H1 (cell line): ENCODE measurements at regions not wholly inside any gene's neighbourhood (a gene's known extent, or its start where the extent isn't known, plus 50 kb on each side); places are given as distances from the start of the nearest gene placed in this dataset.

ENCODE experiments used
- CTCF ChIA-PET: fragments of 300-600 bp; sonication (Branson Sonifier 250); formaldehyde crosslinking; loops from one replicate; lab custom pipeline; 2021; ENCODE audit not compliant: partially characterized antibody; lab: Charles Lee
- POLR2A ChIA-PET: fragments of 300-600 bp; sonication (Branson Sonifier 250); formaldehyde crosslinking; loops from one replicate; lab custom pipeline; 2021; ENCODE audit warnings: inconsistent platforms; ENCODE audit not compliant: partially characterized antibody; lab: Charles Lee
- DNase-seq, 2 experiments: peaks; one replicate each; pipeline versions ENCODE4 v3.0.0 to v3.0.0-alpha.2; 2010 to 2022; ENCODE audit warnings: low spot score in 2 of 2, low read depth in 1 of 2, mixed read lengths in 1 of 2
- FAIRE-seq: peaks from 2 replicates; lab custom pipeline; 2011; peaks lifted over from hg19 to GRCh38; lab: Jason Lieb, UNC
- H2AFZ ChIP-seq: 2 replicates; pipeline ENCODE4 v1.8.1; 2012; ENCODE audit warnings: low read length, inconsistent platforms
- H2AK5ac ChIP-seq: 2 replicates; pipeline ENCODE4 v1.6.1; 2013; ENCODE audit warnings: low read depth, low read length
- H2BK120ac ChIP-seq: replicated peaks from 2 replicates; pipeline ENCODE3; 2013; ENCODE audit warnings: low read depth, low read length, inconsistent platforms
- H2BK12ac ChIP-seq: 2 replicates; pipeline ENCODE4 v1.6.1; 2013; ENCODE audit warnings: low read depth, low read length
- H2BK15ac ChIP-seq: 2 replicates; pipeline ENCODE4 v1.6.1; 2013; ENCODE audit warnings: low read length
- H2BK20ac ChIP-seq: 2 replicates; pipeline ENCODE4 v1.6.1; 2013; ENCODE audit warnings: low read length
- H2BK5ac ChIP-seq: 2 replicates; pipeline ENCODE4 v1.6.1; 2013; ENCODE audit warnings: low read depth, low read length
- H3K14ac ChIP-seq: 2 replicates; pipeline ENCODE4 v1.6.1; 2013; ENCODE audit warnings: inconsistent platforms; ENCODE audit not compliant: insufficient read length
- H3K18ac ChIP-seq: 2 replicates; pipeline ENCODE4 v1.6.1; 2013; ENCODE audit warnings: low read length; ENCODE audit errors: extremely low read depth
- H3K23ac ChIP-seq: 2 replicates; pipeline ENCODE4 v1.6.1; 2013; ENCODE audit warnings: inconsistent platforms; ENCODE audit not compliant: insufficient read length
- H3K23me2 ChIP-seq: 2 replicates; pipeline ENCODE4 v1.6.1; 2013; ENCODE audit warnings: low read depth, low read length
- H3K27ac ChIP-seq: 2 replicates; pipeline ENCODE4 v1.6.1; 2011; ENCODE audit warnings: low read depth, low read length, inconsistent platforms
- H3K27me3 ChIP-seq, 4 experiments: replicated peaks in 1 of 4; 1 replicate in 1 of 4; 2 replicates in 3 of 4; pipeline versions ENCODE4 v1.6.1 to v1.8.1; 2011 to 2013; ENCODE audit warnings: low read length in 3 of 4, mild to moderate bottlenecking in 3 of 4, inconsistent platforms in 2 of 4, mixed read lengths in 2 of 4, moderate library complexity in 1 of 4; ENCODE audit not compliant: control insufficient read depth in 3 of 4, insufficient read depth in 3 of 4; ENCODE audit errors: extremely low read depth in 1 of 4
- H3K36me3 ChIP-seq, 4 experiments: 2 replicates each; pipeline versions ENCODE4 v1.6.1 to v1.8.1; 2011 to 2013; ENCODE audit warnings: mild to moderate bottlenecking in 4 of 4, low read length in 3 of 4, moderate library complexity in 2 of 4, control low read depth in 1 of 4, inconsistent platforms in 1 of 4; ENCODE audit not compliant: insufficient read depth in 4 of 4, control insufficient read depth in 2 of 4
- H3K4ac ChIP-seq: replicated peaks from 2 replicates; pipeline ENCODE3; 2013; ENCODE audit warnings: low read length, low read depth, mixed read lengths, inconsistent platforms; ENCODE audit not compliant: insufficient read length
- H3K4me1 ChIP-seq, 4 experiments: replicated peaks in 1 of 4; 1 replicate in 1 of 4; 2 replicates in 3 of 4; pipeline versions ENCODE4 v1.6.1 to v1.8.1; 2011 to 2013; ENCODE audit warnings: low read length in 3 of 4, inconsistent platforms in 2 of 4, mixed read lengths in 1 of 4; ENCODE audit not compliant: insufficient read depth in 4 of 4, control insufficient read depth in 3 of 4
- H3K4me2 ChIP-seq, 2 experiments: 2 replicates each; pipeline versions ENCODE4 v1.6.1 to v1.8.1; 2011 to 2013; ENCODE audit warnings: low read depth in 2 of 2, low read length in 2 of 2, control low read depth in 1 of 2, inconsistent platforms in 1 of 2, mild to moderate bottlenecking in 1 of 2; ENCODE audit not compliant: insufficient read depth in 1 of 2
- H3K4me3 ChIP-seq, 4 experiments: fragments of 200-600, 300-600 bp in 1 of 4; sonication (generic), shearing (Covaris generic), sonication (Bioruptor Twin) in 1 of 4; 2 replicates each; pipeline versions ENCODE4 v1.5.1 to v1.8.1; 2011 to 2016; ENCODE audit warnings: low read length in 4 of 4, low read depth in 3 of 4, control low read depth in 2 of 4, inconsistent platforms in 2 of 4, mild to moderate bottlenecking in 2 of 4, mixed read lengths in 1 of 4, moderate library complexity in 1 of 4; ENCODE audit not compliant: insufficient read depth in 2 of 4; ENCODE audit errors: extremely low read depth in 1 of 4
- H3K56ac ChIP-seq: replicated peaks from 2 replicates; pipeline ENCODE3; 2013; ENCODE audit warnings: low read depth, mild to moderate bottlenecking, mixed read lengths, low read length, inconsistent platforms; ENCODE audit not compliant: insufficient read length
- H3K79me1 ChIP-seq: 2 replicates; pipeline ENCODE4 v1.6.1; 2013; ENCODE audit warnings: low read depth, low read length, control low read depth
- H3K79me2 ChIP-seq, 2 experiments: 2 replicates each; pipeline versions ENCODE4 v1.6.1 to v1.8.1; 2012 to 2013; ENCODE audit warnings: low read length in 2 of 2, mild to moderate bottlenecking in 2 of 2, inconsistent platforms in 1 of 2; ENCODE audit not compliant: insufficient read depth in 2 of 2, control insufficient read depth in 1 of 2
- H3K9ac ChIP-seq, 4 experiments: replicated peaks in 1 of 4; 1 replicate in 1 of 4; 2 replicates in 3 of 4; pipeline versions ENCODE4 v1.6.1 to v1.8.1; 2011 to 2013; ENCODE audit warnings: low read depth in 3 of 4, low read length in 3 of 4, control low read depth in 2 of 4, mild to moderate bottlenecking in 2 of 4, moderate library complexity in 2 of 4, inconsistent platforms in 1 of 4; ENCODE audit errors: extremely low read depth in 1 of 4
- H3K9me3 ChIP-seq, 2 experiments: 2 replicates each; pipeline versions ENCODE4 v1.6.1 to v1.8.1; 2012 to 2013; ENCODE audit warnings: mild to moderate bottlenecking in 2 of 2, moderate library complexity in 2 of 2, control low read depth in 1 of 2, inconsistent platforms in 1 of 2, low read depth in 1 of 2, low read length in 1 of 2, mixed read lengths in 1 of 2; ENCODE audit not compliant: insufficient read depth in 2 of 2
- H4K20me1 ChIP-seq, 2 experiments: replicated peaks in 1 of 2; 2 replicates each; pipeline versions ENCODE3 to v1.8.1; 2011 to 2013; ENCODE audit warnings: inconsistent platforms in 2 of 2, low read length in 2 of 2, mild to moderate bottlenecking in 1 of 2; ENCODE audit not compliant: insufficient read depth in 2 of 2, control insufficient read depth in 1 of 2
- H4K5ac ChIP-seq: 2 replicates; pipeline ENCODE4 v1.6.1; 2013; ENCODE audit warnings: low read length, low read depth, mixed read lengths, inconsistent platforms; ENCODE audit not compliant: insufficient read length
- H4K8ac ChIP-seq: 2 replicates; pipeline ENCODE4 v1.8.0; 2013; ENCODE audit warnings: mild to moderate bottlenecking, moderate library complexity, low read length, inconsistent platforms; ENCODE audit not compliant: insufficient read depth; ENCODE audit errors: extremely low read depth
- H4K91ac ChIP-seq: replicated peaks from 2 replicates; pipeline ENCODE3; 2013; ENCODE audit warnings: low read length, mixed read lengths, inconsistent platforms; ENCODE audit not compliant: insufficient read length
- NRF1 ChIP-seq: IDR thresholded peaks from 2 replicates; pipeline ENCODE4 v1.6.1; 2011; ENCODE audit warnings: mild to moderate bottlenecking, low read depth, low read length, improper control_type of control experiment
- WGBS, 2 experiments: shearing (Covaris generic) in 1 of 2; methylation state at CpG; one replicate each; pipeline versions ENCODE4 v1.1.6 to v1.1.7; 2013 to 2015; ENCODE audit warnings: low lambda C conversion rate in 2 of 2, mixed read lengths in 2 of 2, inconsistent platforms in 1 of 2, low coverage in 1 of 2, missing lambda C conversion rate in 1 of 2; ENCODE audit not compliant: insufficient replicate concordance in 2 of 2, insufficient coverage in 1 of 2, insufficient read length in 1 of 2; ENCODE audit errors: extremely low coverage in 1 of 2, missing lambda C conversion rate in 1 of 2; 5-methylcytosine and 5-hydroxymethylcytosine counted together

DNA sequence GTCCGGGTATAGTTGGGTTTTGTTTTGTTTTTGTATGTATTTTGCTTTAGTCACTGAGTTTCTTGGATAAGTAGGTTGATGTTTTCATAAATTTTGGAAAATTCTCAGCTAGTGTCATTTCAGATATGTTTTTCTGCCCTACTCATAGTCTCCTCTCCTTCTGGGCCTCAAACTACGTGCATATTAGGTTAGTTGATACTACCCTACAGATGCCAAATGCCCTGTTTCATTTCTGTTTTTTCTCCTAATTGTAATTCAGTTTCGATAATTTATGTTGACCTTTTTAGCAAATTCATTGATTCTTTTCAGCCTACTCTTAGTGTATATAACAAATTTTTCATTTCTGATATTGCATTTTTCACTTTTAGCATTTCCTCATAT, 268.6 kb upstream of the RGS18 start:
- POLR2A ChIA-PET, result no interaction called here
- no peak overlapping the region for H2BK5ac ChIP-seq
- no peaks in the 10 kb centered on the region for H3K9me3 ChIP-seq
- DNase-seq (no peak), FAIRE-seq (no peak)
- no peak overlapping the region for H3K27ac ChIP-seq
- no peak overlapping the region for H3K23ac ChIP-seq
- no peak overlapping the region for H3K4me3 ChIP-seq
- no peaks in the 10 kb centered on the region for H3K23me2 ChIP-seq
- no peak overlapping the region for H2BK15ac ChIP-seq
- H2BK20ac ChIP-seq, result no peak overlapping the region
- no peaks in the 10 kb centered on the region for H3K4me1 ChIP-seq
- H4K91ac ChIP-seq, result no peak overlapping the region
- H4K5ac ChIP-seq, result no peak overlapping the region
- H3K79me1 ChIP-seq, result no peaks in the 10 kb centered on the region
- no peaks in the 10 kb centered on the region for H3K27me3 ChIP-seq
- no peak overlapping the region for H3K14ac ChIP-seq
- no peak overlapping the region for H2AK5ac ChIP-seq
- H3K18ac ChIP-seq, result no peak overlapping the region
- H3K9ac ChIP-seq, result no peak overlapping the region
- WGBS, 2 experiments, result 91% methylated on average over 3 of the region's 3 CpGs; no CpG with 5 or more reads in 1 of the 2 experiments
- TF ChIP-seq NRF1, result no peak
- H3K36me3 ChIP-seq, result no peaks in the 10 kb centered on the region
- CTCF ChIA-PET, result interaction anchor here (1.0 to 1.3 kb wide), 2 partner anchors 12 to 37 kb away, joined by 3 to 4 read pairs; no protein-coding TSS in a partner anchor
- no peak overlapping the region for H3K4me2 ChIP-seq
- no peaks in the 10 kb centered on the region for H4K20me1 ChIP-seq
- H3K56ac ChIP-seq, result no peak overlapping the region
- H3K79me2 ChIP-seq, result no peaks in the 10 kb centered on the region
- no peak overlapping the region for H4K8ac ChIP-seq
- H3K4ac ChIP-seq, result no peak overlapping the region
- no peak overlapping the region for H2AFZ ChIP-seq
- H2BK120ac ChIP-seq, result no peak overlapping the region
- H2BK12ac ChIP-seq, result no peak overlapping the region
